ENCODE measurements at regions not wholly inside any gene's neighbourhood (a gene's known extent, or its start where the extent isn't known, plus 50 kb on each side); places are given as distances from the start of the nearest gene placed in this dataset.

- no peak overlapping the region for H3K27ac Mint-ChIP-seq (ENCODE audit: unreplicated experiment)
- no TSS peak for BruUV-seq (replicated peaks)
Observed at GRCh38 chr5:163190283-163190682, 247.1 kb upstream of the CCNG1 start.

GRCh38 chr5:163190784-163191183, 246.6 kb upstream of the CCNG1 start:
- peaks cover 18% of the 10 kb centered on the region for H3K9me3 Mint-ChIP-seq (ENCODE audit: low read depth, unreplicated experiment)
- CTCF ChIA-PET: no interaction called here
- TF ChIP-seq, protein P1, sequence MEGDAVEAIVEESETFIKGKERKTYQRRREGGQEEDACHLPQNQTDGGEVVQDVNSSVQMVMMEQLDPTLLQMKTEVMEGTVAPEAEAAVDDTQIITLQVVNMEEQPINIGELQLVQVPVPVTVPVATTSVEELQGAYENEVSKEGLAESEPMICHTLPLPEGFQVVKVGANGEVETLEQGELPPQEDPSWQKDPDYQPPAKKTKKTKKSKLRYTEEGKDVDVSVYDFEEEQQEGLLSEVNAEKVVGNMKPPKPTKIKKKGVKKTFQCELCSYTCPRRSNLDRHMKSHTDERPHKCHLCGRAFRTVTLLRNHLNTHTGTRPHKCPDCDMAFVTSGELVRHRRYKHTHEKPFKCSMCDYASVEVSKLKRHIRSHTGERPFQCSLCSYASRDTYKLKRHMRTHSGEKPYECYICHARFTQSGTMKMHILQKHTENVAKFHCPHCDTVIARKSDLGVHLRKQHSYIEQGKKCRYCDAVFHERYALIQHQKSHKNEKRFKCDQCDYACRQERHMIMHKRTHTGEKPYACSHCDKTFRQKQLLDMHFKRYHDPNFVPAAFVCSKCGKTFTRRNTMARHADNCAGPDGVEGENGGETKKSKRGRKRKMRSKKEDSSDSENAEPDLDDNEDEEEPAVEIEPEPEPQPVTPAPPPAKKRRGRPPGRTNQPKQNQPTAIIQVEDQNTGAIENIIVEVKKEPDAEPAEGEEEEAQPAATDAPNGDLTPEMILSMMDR (IDR thresholded peaks at IDR 0.05; ENCODE audit: unreplicated experiment): no peak
- H3K4me3 Mint-ChIP-seq (ENCODE audit: low read depth, unreplicated experiment): no peak overlapping the region
- no peaks in the 10 kb centered on the region for H3K4me1 Mint-ChIP-seq (ENCODE audit: low read depth, unreplicated experiment)
- DNase-seq: no peak
- BruUV-seq (replicated peaks): no TSS peak
- H3K27me3 Mint-ChIP-seq (ENCODE audit: unreplicated experiment): no peaks in the 10 kb centered on the region
- intact Hi-C loops (cut with micrococcal nuclease; ENCODE audit: unreplicated experiment): no loop called here
- H3K27ac Mint-ChIP-seq (ENCODE audit: unreplicated experiment): no peak overlapping the region
- H3K36me3 Mint-ChIP-seq (ENCODE audit: insufficient read depth, unreplicated experiment): no peaks in the 10 kb centered on the region

More at GRCh38 chr5:163190283-163190682, 247.1 kb upstream of the CCNG1 start:
- TF ChIP-seq, protein P1 (IDR thresholded peaks at IDR 0.05; ENCODE audit: unreplicated experiment): no peak
- Mint-ChIP-seq H3K27me3 (ENCODE audit: unreplicated experiment) (no peaks in the 10 kb centered on the region), H3K4me1 (ENCODE audit: low read depth, unreplicated experiment) (no peaks in the 10 kb centered on the region), H3K9me3 (ENCODE audit: low read depth, unreplicated experiment) (peaks cover 18% of the 10 kb centered on the region), H3K4me3 (ENCODE audit: low read depth, unreplicated experiment) (no peak overlapping the region), H3K36me3 (ENCODE audit: insufficient read depth, unreplicated experiment) (no peaks in the 10 kb centered on the region)
- no peak for DNase-seq
- CTCF ChIA-PET: no interaction called here
- intact Hi-C loops (cut with micrococcal nuclease; ENCODE audit: unreplicated experiment): no loop called here

GRCh38 chr5:163193886-163194285, 243.5 kb upstream of the CCNG1 start:
- Mint-ChIP-seq H3K36me3 (ENCODE audit: insufficient read depth, unreplicated experiment) (no peaks in the 10 kb centered on the region), H3K4me3 (ENCODE audit: low read depth, unreplicated experiment) (no peak overlapping the region), H3K4me1 (ENCODE audit: low read depth, unreplicated experiment) (no peaks in the 10 kb centered on the region), H3K27me3 (ENCODE audit: unreplicated experiment) (no peaks in the 10 kb centered on the region), H3K27ac (ENCODE audit: unreplicated experiment) (no peak overlapping the region), H3K9me3 (ENCODE audit: low read depth, unreplicated experiment) (peaks cover 22% of the 10 kb centered on the region)
- intact Hi-C loops (cut with micrococcal nuclease; ENCODE audit: unreplicated experiment): no loop called here
- CTCF ChIA-PET: no interaction called here
- TF ChIP-seq, protein P1 (IDR thresholded peaks at IDR 0.05; ENCODE audit: unreplicated experiment): no peak
- DNase-seq: no peak
- no TSS peak for BruUV-seq (replicated peaks)

- TF ChIP-seq, protein P1 (IDR thresholded peaks at IDR 0.05; ENCODE audit: unreplicated experiment): no peak
- no TSS peak for BruUV-seq (replicated peaks)
- intact Hi-C loops (cut with micrococcal nuclease; ENCODE audit: unreplicated experiment): no loop called here
- Mint-ChIP-seq H3K4me3 (ENCODE audit: low read depth, unreplicated experiment) (no peak overlapping the region), H3K4me1 (ENCODE audit: low read depth, unreplicated experiment) (no peaks in the 10 kb centered on the region), H3K27me3 (ENCODE audit: unreplicated experiment) (no peaks in the 10 kb centered on the region), H3K9me3 (ENCODE audit: low read depth, unreplicated experiment) (peaks cover 19% of the 10 kb centered on the region), H3K36me3 (ENCODE audit: insufficient read depth, unreplicated experiment) (no peaks in the 10 kb centered on the region), H3K27ac (ENCODE audit: unreplicated experiment) (no peak overlapping the region)
- CTCF ChIA-PET: no interaction called here
- no peak for DNase-seq
Observed at GRCh38 chr5:163205645-163206044, 231.8 kb upstream of the CCNG1 start.

Data from Calu3 (cell line).